ENCODE measurements at regions not wholly inside any gene's neighbourhood (a gene's known extent, or its start where the extent isn't known, plus 50 kb on each side); places are given as distances from the start of the nearest gene placed in this dataset.

- TF ChIP-seq CTCF (IDR thresholded peaks at IDR 0.05) = no peak
- no peak for TF ChIP-seq POLR2A (IDR thresholded peaks at IDR 0.05)
Measured at GRCh38 chr6:125469915-125470314, 168.1 kb upstream of the HDDC2 start.
